ENCODE measurements at regions not wholly inside any gene's neighbourhood (a gene's known extent, or its start where the extent isn't known, plus 50 kb on each side); places are given as distances from the start of the nearest gene placed in this dataset.
A peak's percentile ranks its signal among the peaks of the same experiment; 100 is the strongest.

DNA sequence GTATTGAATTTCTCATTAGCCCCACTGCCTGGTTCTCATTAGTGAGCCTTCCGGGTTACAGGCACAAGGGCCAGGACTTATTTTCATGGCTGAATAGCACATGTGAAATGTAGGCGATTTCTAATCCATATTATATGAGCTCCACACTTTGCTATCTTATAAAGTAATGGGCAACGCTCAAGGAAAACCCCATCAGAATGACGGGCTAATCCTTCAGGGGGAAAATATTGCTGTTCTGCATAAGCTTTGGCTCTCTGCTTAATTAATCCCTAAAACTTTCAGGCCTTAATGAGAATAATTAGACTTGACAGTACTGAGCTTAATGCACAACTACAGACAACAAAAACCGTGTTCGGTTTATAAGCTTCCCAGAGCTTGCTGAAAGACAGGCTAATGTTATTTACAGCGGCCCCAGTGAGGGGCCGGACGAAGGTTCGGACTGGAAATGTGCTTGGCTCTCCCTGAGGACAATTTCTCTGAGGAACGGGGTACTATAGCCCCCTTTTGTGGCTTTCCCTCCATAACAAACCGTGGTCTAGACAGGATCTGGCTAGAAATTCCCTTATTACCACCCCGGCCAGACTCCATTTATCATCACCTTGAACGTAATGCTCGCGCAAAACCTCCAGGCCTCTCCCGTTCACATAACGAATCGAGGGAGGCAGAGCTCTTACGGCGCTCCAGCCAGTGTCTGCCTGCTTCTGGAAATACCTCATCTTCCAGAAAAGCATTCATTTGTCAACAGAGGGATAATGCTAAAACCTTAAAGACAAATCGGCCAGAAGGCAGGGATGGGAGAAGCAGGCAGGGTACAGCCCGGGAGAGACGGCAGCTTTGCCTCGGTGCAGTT, 164.5 kb downstream of the CD83 start:
- Histone ChIP-seq H4K20me1 (ENCODE audit: insufficient read depth) (no peaks in the 10 kb centered on the region), H2AFZ (ENCODE audit: low read depth) (no peak overlapping the region), H3K79me2 (ENCODE audit: insufficient read depth) (no peaks in the 10 kb centered on the region), H3K4me2 (no peak overlapping the region), H3K4me1 (ENCODE audit: control insufficient read depth in 1 of 2, insufficient read depth in 2 of 2, low read depth in 1 of 2, low read length in 1 of 2) (no peaks in the 10 kb centered on the region), H3K9me2 (no peaks in the 10 kb centered on the region), H3K4me3 (ENCODE audit: low read depth in 2 of 2, low read length in 1 of 2) (no peak overlapping the region), H3K9ac (no peak overlapping the region), H3K36me3 (replicated peaks in 1 of 2; ENCODE audit: control insufficient read depth in 1 of 2, insufficient read depth in 2 of 2, low read length in 1 of 2) (no peaks in the 10 kb centered on the region), H3K27ac (ENCODE audit: low read depth in 2 of 2, low read length in 1 of 2) (no peak overlapping the region), H3F3A (replicated peaks; ENCODE audit: insufficient read depth) (peaks cover 9% of the 10 kb centered on the region), H3K9me3 (no peaks in the 10 kb centered on the region), H3K27me3 (ENCODE audit: insufficient read depth) (no peaks in the 10 kb centered on the region)
- POLR2A ChIA-PET = no interaction called here
- DNase-seq = no peak
- TF ChIP-seq RAD21 (IDR thresholded peaks at IDR 0.05; ENCODE audit: low read length) (no peak), MXI1 (IDR thresholded peaks at IDR 0.05; ENCODE audit: low read depth, low read length) (no peak)
- WGBS (ENCODE audit: low lambda C conversion rate) = 74% methylated on average over 24 of the region's 25 CpGs
- CTCF ChIA-PET = no interaction called here

DNA sequence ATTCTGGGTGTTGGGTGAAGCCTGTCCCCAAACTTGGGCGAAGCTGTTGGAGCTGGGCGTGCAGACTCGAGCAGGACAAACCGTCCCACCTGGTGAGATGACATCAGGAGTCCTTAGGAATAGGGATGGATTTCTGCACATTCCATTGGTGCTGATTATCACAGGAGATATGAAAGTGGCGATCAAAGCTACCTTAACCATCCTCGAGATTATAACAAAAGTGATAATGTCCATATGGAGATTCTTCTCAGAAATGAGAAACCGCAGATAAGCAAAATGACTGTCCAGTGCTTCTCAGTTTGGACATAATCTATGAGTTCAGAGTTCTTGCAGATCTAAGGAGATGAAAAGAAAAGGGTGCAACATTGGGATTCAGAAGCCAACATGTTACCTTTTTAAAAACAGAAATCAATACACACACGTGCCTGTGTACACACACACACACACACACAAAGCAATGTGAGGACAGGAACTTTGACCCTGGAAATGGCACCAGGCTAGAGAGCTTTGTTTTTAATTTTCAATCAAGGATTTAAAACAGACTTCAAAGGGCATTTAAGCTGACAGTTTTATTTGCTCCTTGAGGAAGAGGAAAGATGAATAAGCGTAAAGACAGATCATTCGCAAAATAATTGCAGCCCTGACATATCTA, 165.4 kb downstream of the CD83 start:
- H3K27ac ChIP-seq (ENCODE audit: low read depth in 2 of 2, low read length in 1 of 2) = no peak overlapping the region
- no peaks in the 10 kb centered on the region for H3K36me3 ChIP-seq (replicated peaks in 1 of 2; ENCODE audit: control insufficient read depth in 1 of 2, insufficient read depth in 2 of 2, low read length in 1 of 2)
- ChIA-PET CTCF (interaction anchor here (0.8 kb wide), 1 partner anchor 117 kb away, joined by 4 read pairs; no protein-coding TSS in a partner anchor), POLR2A (no interaction called here)
- no peaks in the 10 kb centered on the region for H3K27me3 ChIP-seq (ENCODE audit: insufficient read depth)
- no peak overlapping the region for H3K4me2 ChIP-seq
- H4K20me1 ChIP-seq (ENCODE audit: insufficient read depth) = no peaks in the 10 kb centered on the region
- 77% methylated on average over 10 of the region's 10 CpGs for WGBS (ENCODE audit: low lambda C conversion rate)
- DNase-seq = no peak
- H3K79me2 ChIP-seq (ENCODE audit: insufficient read depth) = no peaks in the 10 kb centered on the region
- TF ChIP-seq ELF1 (IDR thresholded peaks at IDR 0.05) = no peak
- peaks cover 9% of the 10 kb centered on the region for H3F3A ChIP-seq (replicated peaks; ENCODE audit: insufficient read depth)
- H2AFZ ChIP-seq (ENCODE audit: low read depth) = no peak overlapping the region
- no peak overlapping the region for H3K9ac ChIP-seq
- no peaks in the 10 kb centered on the region for H3K9me2 ChIP-seq
- H3K4me1 ChIP-seq (ENCODE audit: control insufficient read depth in 1 of 2, insufficient read depth in 2 of 2, low read depth in 1 of 2, low read length in 1 of 2) = no peaks in the 10 kb centered on the region
- no peak overlapping the region for H3K4me3 ChIP-seq (ENCODE audit: low read depth in 2 of 2, low read length in 1 of 2)
- no peaks in the 10 kb centered on the region for H3K9me3 ChIP-seq

DNA sequence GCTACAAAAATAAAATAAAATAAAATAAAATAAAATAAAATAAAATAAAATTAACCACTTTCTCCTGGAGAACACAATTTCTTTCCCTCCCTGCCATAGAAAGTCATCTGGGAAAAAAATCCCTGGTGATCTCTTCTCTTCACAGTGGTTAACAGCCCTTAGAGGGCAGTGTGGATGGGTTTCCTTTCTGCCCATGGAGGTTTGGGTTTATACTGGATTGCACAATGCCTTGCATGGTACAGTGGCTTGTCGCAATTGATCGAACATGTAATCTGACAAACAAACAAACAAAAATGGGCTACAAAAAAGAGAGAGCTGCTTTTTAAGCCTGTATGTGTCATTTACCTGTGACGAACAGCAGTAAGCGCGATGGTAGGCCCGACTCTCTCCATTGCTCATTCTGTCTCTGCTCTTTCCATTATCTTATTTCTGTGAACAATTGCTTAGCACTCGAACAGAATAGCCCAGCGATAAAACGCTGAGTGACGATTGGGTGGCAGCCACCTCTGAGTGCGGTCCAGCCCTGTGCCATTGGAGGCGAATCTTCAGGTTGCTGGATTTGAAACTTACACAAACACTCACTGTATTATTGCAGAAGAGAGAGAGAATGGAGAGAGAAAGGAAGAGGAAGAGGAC, 166.1 kb downstream of the CD83 start:
- Histone ChIP-seq H3K36me3 (replicated peaks in 1 of 2; ENCODE audit: control insufficient read depth in 1 of 2, insufficient read depth in 2 of 2, low read length in 1 of 2) (no peaks in the 10 kb centered on the region), H3K9me3 (no peaks in the 10 kb centered on the region), H3K9ac (no peak overlapping the region), H2AFZ (ENCODE audit: low read depth) (no peak overlapping the region), H3K79me2 (ENCODE audit: insufficient read depth) (no peaks in the 10 kb centered on the region), H3K27ac (ENCODE audit: low read depth in 2 of 2, low read length in 1 of 2) (no peak overlapping the region), H3K4me1 (ENCODE audit: control insufficient read depth in 1 of 2, insufficient read depth in 2 of 2, low read depth in 1 of 2, low read length in 1 of 2) (no peaks in the 10 kb centered on the region), H3K27me3 (ENCODE audit: insufficient read depth) (no peaks in the 10 kb centered on the region), H3F3A (replicated peaks; ENCODE audit: insufficient read depth) (peaks cover 9% of the 10 kb centered on the region), H3K4me3 (ENCODE audit: low read depth in 2 of 2, low read length in 1 of 2) (no peak overlapping the region), H3K9me2 (no peaks in the 10 kb centered on the region), H3K4me2 (no peak overlapping the region), H4K20me1 (ENCODE audit: insufficient read depth) (no peaks in the 10 kb centered on the region)
- ChIA-PET POLR2A (no interaction called here), CTCF (interaction anchor here (0.8 kb wide), 1 partner anchor 116 kb away, joined by 4 read pairs; no protein-coding TSS in a partner anchor)
- TF ChIP-seq RAD21 (IDR thresholded peaks at IDR 0.05; ENCODE audit: low read length) (peak; percentile 23; the same call in 1 of the 2 replicates), YY1 (IDR thresholded peaks at IDR 0.05; ENCODE audit: low read depth) (no peak)
- WGBS (ENCODE audit: low lambda C conversion rate) = 82% methylated on average over 12 of the region's 12 CpGs
- no peak for DNase-seq

All from SK-N-SH (cell line).